22Rv1 (cell line): ENCODE measurements at regions not wholly inside any gene's neighbourhood (a gene's known extent, or its start where the extent isn't known, plus 50 kb on each side); places are given as distances from the start of the nearest gene placed in this dataset.

Experiments used
- H3K27ac ChIP-seq: fragments of 450-650 bp; 2 replicates; pipeline ENCODE4 v1.5.1; 2017
- CTCF ChIP-seq: fragments of 450-650 bp; IDR thresholded peaks from 2 replicates; pipeline ENCODE4 v1.5.1; 2017; ENCODE audit warnings: mild to moderate bottlenecking
- ZFX ChIP-seq: fragments of 450-650 bp; IDR thresholded peaks from 2 replicates; pipeline ENCODE4 v1.6.1; 2017; ENCODE audit warnings: antibody characterized with exemption, borderline replicate concordance

- TF ChIP-seq ZFX, result no peak
- TF ChIP-seq CTCF, result no peak
- no peak overlapping the region for H3K27ac ChIP-seq
These were observed 663.2 kb upstream of the RGMB start for GRCh38 chr5:98110282-98110691.

- no peak for TF ChIP-seq ZFX
- no peak for TF ChIP-seq CTCF
- no peak overlapping the region for H3K27ac ChIP-seq
These were observed 662.7 kb upstream of the RGMB start for GRCh38 chr5:98110791-98111190.

- TF ChIP-seq CTCF (no peak), ZFX (no peak)
- H3K27ac ChIP-seq, result no peak overlapping the region
These were observed 661.8 kb upstream of the RGMB start for GRCh38 chr5:98111686-98112085.

- TF ChIP-seq ZFX (no peak), CTCF (peak; percentile 69)
- no peak overlapping the region for H3K27ac ChIP-seq
These were observed 652.2 kb upstream of the RGMB start for GRCh38 chr5:98121036-98121936.

GRCh38 chr5:98128271-98128670 is 645.2 kb upstream of the RGMB start:
- no peak for TF ChIP-seq CTCF
- TF ChIP-seq ZFX, result no peak

GRCh38 chr5:98128846-98129245 is 644.6 kb upstream of the RGMB start:
- no peak overlapping the region for H3K27ac ChIP-seq
- TF ChIP-seq ZFX (no peak), CTCF (no peak)

More at GRCh38 chr5:98128271-98128670, 645.2 kb upstream of the RGMB start:
- no peak overlapping the region for H3K27ac ChIP-seq

GRCh38 chr5:98130261-98131035 is 643.0 kb upstream of the RGMB start:
- TF ChIP-seq ZFX (no peak), CTCF (no peak)

More at GRCh38 chr5:98130261-98131035, 643.0 kb upstream of the RGMB start:
- H3K27ac ChIP-seq, result no peak overlapping the region
